ENCODE measurements at regions not wholly inside any gene's neighbourhood (a gene's known extent, or its start where the extent isn't known, plus 50 kb on each side); places are given as distances from the start of the nearest gene placed in this dataset.

DNA sequence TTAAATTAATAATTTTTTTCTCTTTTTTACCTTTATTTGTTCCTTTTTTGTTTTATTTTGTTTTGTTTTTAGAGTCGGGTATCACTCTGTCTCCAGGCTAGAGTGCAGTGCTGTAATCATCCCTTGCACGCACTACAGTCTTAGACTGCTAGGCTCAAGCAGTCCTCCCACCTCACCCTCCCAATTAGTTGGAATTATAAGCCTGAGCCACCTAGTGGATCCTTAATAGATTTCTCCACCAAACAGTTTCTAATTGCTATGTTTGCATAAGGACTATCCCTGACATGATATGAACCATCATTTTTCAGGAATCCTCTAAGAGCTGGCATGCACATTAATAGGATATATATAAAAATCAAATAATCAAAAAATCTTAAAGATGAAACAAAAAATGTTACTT, 993.2 kb downstream of the OTOL1 start:
- Histone ChIP-seq H3K4me3 (replicated peaks; ENCODE audit: low read depth, low read length) (no peak overlapping the region), H3K36me3 (ENCODE audit: control insufficient read depth, insufficient read depth, low read length) (no peaks in the 10 kb centered on the region), H3K27me3 (replicated peaks; ENCODE audit: control insufficient read depth, insufficient read depth, low read length) (no peaks in the 10 kb centered on the region)
- DNase-seq (ENCODE audit: extremely low read depth, insufficient read length): no peak
- TF ChIP-seq, protein P1, sequence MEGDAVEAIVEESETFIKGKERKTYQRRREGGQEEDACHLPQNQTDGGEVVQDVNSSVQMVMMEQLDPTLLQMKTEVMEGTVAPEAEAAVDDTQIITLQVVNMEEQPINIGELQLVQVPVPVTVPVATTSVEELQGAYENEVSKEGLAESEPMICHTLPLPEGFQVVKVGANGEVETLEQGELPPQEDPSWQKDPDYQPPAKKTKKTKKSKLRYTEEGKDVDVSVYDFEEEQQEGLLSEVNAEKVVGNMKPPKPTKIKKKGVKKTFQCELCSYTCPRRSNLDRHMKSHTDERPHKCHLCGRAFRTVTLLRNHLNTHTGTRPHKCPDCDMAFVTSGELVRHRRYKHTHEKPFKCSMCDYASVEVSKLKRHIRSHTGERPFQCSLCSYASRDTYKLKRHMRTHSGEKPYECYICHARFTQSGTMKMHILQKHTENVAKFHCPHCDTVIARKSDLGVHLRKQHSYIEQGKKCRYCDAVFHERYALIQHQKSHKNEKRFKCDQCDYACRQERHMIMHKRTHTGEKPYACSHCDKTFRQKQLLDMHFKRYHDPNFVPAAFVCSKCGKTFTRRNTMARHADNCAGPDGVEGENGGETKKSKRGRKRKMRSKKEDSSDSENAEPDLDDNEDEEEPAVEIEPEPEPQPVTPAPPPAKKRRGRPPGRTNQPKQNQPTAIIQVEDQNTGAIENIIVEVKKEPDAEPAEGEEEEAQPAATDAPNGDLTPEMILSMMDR (IDR thresholded peaks at IDR 0.05; ENCODE audit: insufficient read depth, low read length, poor library complexity, severe bottlenecking): no peak

DNA sequence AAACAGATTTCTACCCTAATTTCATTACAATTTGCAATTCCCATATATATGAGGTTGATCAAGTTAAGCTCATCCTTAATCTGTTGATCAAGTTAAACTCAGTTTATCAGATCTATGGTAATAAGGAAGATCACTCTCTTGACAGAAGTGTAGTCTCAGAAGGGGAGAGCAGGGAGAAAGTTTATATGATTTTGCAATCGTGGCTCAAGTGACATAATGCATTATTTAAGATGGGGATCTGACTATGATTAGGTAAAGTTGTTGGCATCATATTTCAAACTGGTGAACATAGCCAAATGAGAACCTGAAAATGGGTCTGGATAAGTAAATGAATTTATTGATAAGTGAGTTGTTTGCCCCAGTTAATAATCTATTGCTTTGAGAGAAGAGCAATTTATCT, 995.3 kb downstream of the OTOL1 start:
- Histone ChIP-seq H3K36me3 (ENCODE audit: control insufficient read depth, insufficient read depth, low read length) (no peaks in the 10 kb centered on the region), H3K4me3 (replicated peaks; ENCODE audit: low read depth, low read length) (no peak overlapping the region), H3K27me3 (replicated peaks; ENCODE audit: control insufficient read depth, insufficient read depth, low read length) (no peaks in the 10 kb centered on the region)
- TF ChIP-seq, protein P1 (IDR thresholded peaks at IDR 0.05; ENCODE audit: insufficient read depth, low read length, poor library complexity, severe bottlenecking): no peak
- no peak for DNase-seq (ENCODE audit: extremely low read depth, insufficient read length)

DNA sequence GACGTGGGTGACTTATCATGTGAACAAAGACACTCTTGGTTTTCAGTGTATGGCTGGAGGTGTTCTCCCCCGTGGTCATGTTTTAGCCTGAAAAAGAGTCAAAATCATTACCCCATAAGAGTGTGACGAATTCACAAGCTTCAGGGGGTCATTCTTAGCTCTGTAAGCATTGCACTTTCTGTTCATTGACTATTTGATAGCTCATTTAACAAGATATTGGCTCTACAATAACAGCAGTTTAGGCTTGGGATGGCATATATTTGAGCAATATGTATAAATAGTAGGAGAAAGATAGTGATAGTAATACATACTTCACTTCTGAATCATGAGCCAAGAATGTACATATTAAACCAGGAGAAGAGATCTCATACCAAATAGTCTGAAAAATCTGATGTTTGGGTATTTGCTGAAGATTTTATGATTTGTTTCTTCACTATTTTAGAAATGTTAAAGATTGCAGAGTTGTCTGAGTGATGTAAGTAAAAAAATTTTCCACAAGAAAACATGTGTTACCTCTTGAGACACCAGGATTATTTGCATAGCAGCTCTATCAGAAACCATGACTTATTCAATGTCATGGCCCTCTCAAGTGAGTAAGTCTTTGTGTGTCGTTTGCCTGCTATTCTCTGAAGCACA, 996.0 kb downstream of the OTOL1 start:
- no peak for DNase-seq (ENCODE audit: extremely low read depth, insufficient read length)
- TF ChIP-seq, protein P1 (IDR thresholded peaks at IDR 0.05; ENCODE audit: insufficient read depth, low read length, poor library complexity, severe bottlenecking): no peak
- Histone ChIP-seq H3K4me3 (replicated peaks; ENCODE audit: low read depth, low read length) (no peak overlapping the region), H3K36me3 (ENCODE audit: control insufficient read depth, insufficient read depth, low read length) (no peaks in the 10 kb centered on the region), H3K27me3 (replicated peaks; ENCODE audit: control insufficient read depth, insufficient read depth, low read length) (no peaks in the 10 kb centered on the region)

DNA sequence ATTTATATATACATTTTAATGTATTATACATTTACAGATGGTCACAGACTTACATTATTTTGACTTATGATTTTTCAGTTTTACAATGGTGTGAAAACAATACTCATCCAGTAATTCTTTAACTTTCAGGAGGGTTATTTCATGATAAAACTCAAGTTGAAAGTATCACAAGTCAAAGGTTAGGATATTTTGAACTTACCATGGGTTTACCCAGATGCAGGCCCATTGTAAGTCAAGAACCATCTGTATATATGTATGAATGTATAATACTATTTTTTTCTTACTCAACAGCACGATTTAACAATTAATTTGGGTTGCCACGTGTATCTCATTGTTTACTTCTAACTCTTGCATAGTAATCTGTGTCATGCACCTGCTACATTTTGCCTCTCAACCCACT, 1002.0 kb downstream of the OTOL1 start:
- no peak overlapping the region for H3K4me3 ChIP-seq (replicated peaks; ENCODE audit: low read depth, low read length)
- no peaks in the 10 kb centered on the region for H3K36me3 ChIP-seq (ENCODE audit: control insufficient read depth, insufficient read depth, low read length)
- no peak for DNase-seq (ENCODE audit: extremely low read depth, insufficient read length)
- no peaks in the 10 kb centered on the region for H3K27me3 ChIP-seq (replicated peaks; ENCODE audit: control insufficient read depth, insufficient read depth, low read length)
- TF ChIP-seq, protein P1 (IDR thresholded peaks at IDR 0.05; ENCODE audit: insufficient read depth, low read length, poor library complexity, severe bottlenecking): no peak

DNA sequence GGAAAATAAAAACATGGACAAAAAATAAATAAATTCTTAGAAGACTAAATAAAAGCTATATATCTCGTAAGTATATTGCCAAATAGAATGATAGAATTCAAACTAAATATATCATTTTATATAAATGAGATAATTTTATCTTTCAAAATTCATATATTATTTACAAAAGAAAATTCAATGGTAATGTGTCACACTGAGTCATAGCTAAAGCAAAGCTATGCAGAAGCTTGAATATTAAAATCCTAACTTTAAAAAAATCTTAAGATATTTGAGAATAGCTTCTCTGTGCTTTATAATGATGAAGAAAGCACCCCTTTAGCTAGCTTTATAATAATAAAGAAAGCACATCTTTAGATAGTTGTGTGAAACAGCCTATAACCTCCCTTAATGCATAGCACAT, 1010.8 kb downstream of the OTOL1 start:
- Histone ChIP-seq H3K27me3 (replicated peaks; ENCODE audit: control insufficient read depth, insufficient read depth, low read length) (no peaks in the 10 kb centered on the region), H3K36me3 (ENCODE audit: control insufficient read depth, insufficient read depth, low read length) (no peaks in the 10 kb centered on the region), H3K4me3 (replicated peaks; ENCODE audit: low read depth, low read length) (no peak overlapping the region)
- TF ChIP-seq, protein P1 (IDR thresholded peaks at IDR 0.05; ENCODE audit: insufficient read depth, low read length, poor library complexity, severe bottlenecking): no peak
- DNase-seq (ENCODE audit: extremely low read depth, insufficient read length): no peak

DNA sequence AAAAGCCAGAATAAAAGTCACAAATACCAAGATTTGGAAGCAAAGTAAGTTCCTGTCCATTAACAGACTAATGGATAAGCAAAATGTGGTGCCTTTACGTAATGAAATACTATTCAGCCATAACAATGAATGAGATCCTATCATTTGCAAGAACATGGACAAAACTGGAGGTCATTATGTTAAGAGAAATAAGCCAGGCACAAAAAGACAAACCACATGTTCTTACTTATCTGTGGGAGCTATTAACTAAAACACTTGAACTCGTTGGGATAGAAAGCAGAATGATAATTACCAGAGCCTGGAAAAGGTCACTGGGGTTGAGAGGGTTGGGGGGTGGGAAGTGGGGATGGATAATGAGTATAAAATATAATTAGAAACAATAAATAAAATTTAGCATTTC, 1015.9 kb downstream of the OTOL1 start:
- no peaks in the 10 kb centered on the region for H3K36me3 ChIP-seq (ENCODE audit: control insufficient read depth, insufficient read depth, low read length)
- H3K4me3 ChIP-seq (replicated peaks; ENCODE audit: low read depth, low read length): no peak overlapping the region
- DNase-seq (ENCODE audit: extremely low read depth, insufficient read length): no peak
- H3K27me3 ChIP-seq (replicated peaks; ENCODE audit: control insufficient read depth, insufficient read depth, low read length): no peaks in the 10 kb centered on the region
- TF ChIP-seq, protein P1 (IDR thresholded peaks at IDR 0.05; ENCODE audit: insufficient read depth, low read length, poor library complexity, severe bottlenecking): no peak
